OCI-LY1 (cell line): ENCODE measurements at regions not wholly inside any gene's neighbourhood (a gene's known extent, or its start where the extent isn't known, plus 50 kb on each side); places are given as distances from the start of the nearest gene placed in this dataset.

ENCODE experiments used
- H2AFZ ChIP-seq: fragments of 200-600 bp; sonication (generic), shearing (Covaris generic); 2 replicates; pipeline ENCODE4 v1.6.0; 2014; ENCODE audit warnings: antibody characterized with exemption, mild to moderate bottlenecking, low read length
- H3F3A ChIP-seq: fragments of 200-600 bp; sonication (generic), shearing (Covaris generic); 2 replicates; pipeline ENCODE4 v1.6.0; 2014; ENCODE audit warnings: mild to moderate bottlenecking, antibody characterized with exemption, low read length, moderate library complexity; ENCODE audit not compliant: insufficient read depth
- H3K27ac ChIP-seq: fragments of 200-600 bp; sonication (generic); 2 replicates; pipeline ENCODE4 v1.5.1; 2014; ENCODE audit warnings: low read length, mixed run types, mild to moderate bottlenecking, low read depth; ENCODE audit not compliant: poor library complexity, severe bottlenecking
- H3K27me3 ChIP-seq: fragments of 200-600 bp; sonication (generic); 2 replicates; pipeline ENCODE4 v1.6.0; 2014; ENCODE audit warnings: antibody characterized with exemption, mild to moderate bottlenecking, low read length, moderate library complexity; ENCODE audit not compliant: insufficient read depth
- H3K36me3 ChIP-seq: fragments of 200-600 bp; sonication (generic); 2 replicates; pipeline ENCODE4 v1.6.1; 2014; ENCODE audit warnings: mild to moderate bottlenecking, antibody characterized with exemption, low read length, moderate library complexity, mixed read lengths; ENCODE audit not compliant: insufficient read depth
- H3K4me1 ChIP-seq: fragments of 200-600 bp; sonication (generic); 2 replicates; pipeline ENCODE4 v1.5.1; 2014; ENCODE audit warnings: mild to moderate bottlenecking, low read length, moderate library complexity; ENCODE audit not compliant: insufficient read depth, severe bottlenecking
- H3K4me2 ChIP-seq: fragments of 200-600 bp; sonication (generic), shearing (Covaris generic); 2 replicates; pipeline ENCODE4 v1.6.1; 2014; ENCODE audit warnings: low read length
- H3K4me3 ChIP-seq: fragments of 200-600 bp; sonication (generic); 2 replicates; pipeline ENCODE4 v1.5.1; 2014; ENCODE audit warnings: low read length, low read depth, mild to moderate bottlenecking, mixed read lengths; ENCODE audit not compliant: poor library complexity, severe bottlenecking
- H3K79me2 ChIP-seq: fragments of 200-600 bp; shearing (Covaris generic); 2 replicates; pipeline ENCODE4 v1.6.1; 2016; ENCODE audit warnings: mixed run types, low read length, mixed read lengths; ENCODE audit not compliant: insufficient read depth
- H3K9ac ChIP-seq: fragments of 200-600 bp; sonication (generic), shearing (Covaris generic); 2 replicates; pipeline ENCODE4 v1.6.1; 2014; ENCODE audit warnings: mild to moderate bottlenecking, low read length, mixed read lengths
- H3K9me2 ChIP-seq: fragments of 200-600 bp; sonication (generic), shearing (Covaris generic); 2 replicates; pipeline ENCODE4 v1.6.1; 2014; ENCODE audit warnings: low read depth, mild to moderate bottlenecking, low read length, mixed read lengths
- H3K9me3 ChIP-seq: fragments of 200-600 bp; shearing (Covaris generic); 2 replicates; pipeline ENCODE4 v1.6.1; 2014; ENCODE audit warnings: low read length, mixed read lengths
- H4K20me1 ChIP-seq: fragments of 200-600 bp; sonication (generic), shearing (Covaris generic); 2 replicates; pipeline ENCODE4 v1.6.0; 2016; ENCODE audit warnings: mild to moderate bottlenecking, low read length; ENCODE audit not compliant: insufficient read depth
- EZH2 ChIP-seq: fragments of 200-600 bp; sonication (generic), shearing (Covaris generic); IDR thresholded peaks from 2 replicates; pipeline ENCODE4 v1.8.0; 2017; ENCODE audit warnings: borderline replicate concordance, mixed run types, mild to moderate bottlenecking, antibody characterized with exemption, low read length, moderate library complexity, mixed read lengths
- TF ChIP-seq, protein P1 (sequence below): fragments of 200-600 bp; sonication (generic), shearing (Covaris generic); IDR thresholded peaks from 2 replicates; pipeline ENCODE4 v1.5.1; 2017; ENCODE audit warnings: mild to moderate bottlenecking, antibody characterized with exemption, low read length, moderate library complexity, mixed read lengths

DNA sequence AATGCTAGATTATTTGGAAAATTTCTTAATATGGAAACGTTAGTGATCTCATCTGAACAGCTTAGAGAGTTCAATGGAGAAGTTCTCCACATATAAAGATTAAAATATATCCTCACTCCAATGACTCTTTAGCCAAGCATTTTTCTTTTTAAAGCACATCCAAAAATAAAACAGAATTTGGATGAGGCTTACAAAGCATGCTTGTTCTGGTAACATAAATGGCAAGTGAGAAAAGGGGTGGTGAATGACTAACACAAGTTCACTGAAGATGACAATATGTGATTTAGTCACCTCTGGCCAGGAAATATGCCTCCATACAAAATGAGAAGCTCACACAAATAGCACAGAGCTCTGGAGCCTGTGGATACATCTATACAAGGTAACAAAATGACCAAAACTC, 253.0 kb downstream of the PCDH20 start:
- H3K9me3 ChIP-seq: no peaks in the 10 kb centered on the region
- no peak overlapping the region for H3K4me3 ChIP-seq
- no peaks in the 10 kb centered on the region for H3K27me3 ChIP-seq
- no peaks in the 10 kb centered on the region for H3K9me2 ChIP-seq
- no peaks in the 10 kb centered on the region for H3F3A ChIP-seq
- no peaks in the 10 kb centered on the region for H4K20me1 ChIP-seq
- no peaks in the 10 kb centered on the region for H3K79me2 ChIP-seq
- H2AFZ ChIP-seq: no peak overlapping the region
- H3K4me2 ChIP-seq: no peak overlapping the region
- H3K27ac ChIP-seq: no peak overlapping the region
- H3K9ac ChIP-seq: no peak overlapping the region
- no peak for TF ChIP-seq EZH2
- TF ChIP-seq, protein P1, sequence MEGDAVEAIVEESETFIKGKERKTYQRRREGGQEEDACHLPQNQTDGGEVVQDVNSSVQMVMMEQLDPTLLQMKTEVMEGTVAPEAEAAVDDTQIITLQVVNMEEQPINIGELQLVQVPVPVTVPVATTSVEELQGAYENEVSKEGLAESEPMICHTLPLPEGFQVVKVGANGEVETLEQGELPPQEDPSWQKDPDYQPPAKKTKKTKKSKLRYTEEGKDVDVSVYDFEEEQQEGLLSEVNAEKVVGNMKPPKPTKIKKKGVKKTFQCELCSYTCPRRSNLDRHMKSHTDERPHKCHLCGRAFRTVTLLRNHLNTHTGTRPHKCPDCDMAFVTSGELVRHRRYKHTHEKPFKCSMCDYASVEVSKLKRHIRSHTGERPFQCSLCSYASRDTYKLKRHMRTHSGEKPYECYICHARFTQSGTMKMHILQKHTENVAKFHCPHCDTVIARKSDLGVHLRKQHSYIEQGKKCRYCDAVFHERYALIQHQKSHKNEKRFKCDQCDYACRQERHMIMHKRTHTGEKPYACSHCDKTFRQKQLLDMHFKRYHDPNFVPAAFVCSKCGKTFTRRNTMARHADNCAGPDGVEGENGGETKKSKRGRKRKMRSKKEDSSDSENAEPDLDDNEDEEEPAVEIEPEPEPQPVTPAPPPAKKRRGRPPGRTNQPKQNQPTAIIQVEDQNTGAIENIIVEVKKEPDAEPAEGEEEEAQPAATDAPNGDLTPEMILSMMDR: no peak
- H3K36me3 ChIP-seq: no peaks in the 10 kb centered on the region
- H3K4me1 ChIP-seq: no peaks in the 10 kb centered on the region

DNA sequence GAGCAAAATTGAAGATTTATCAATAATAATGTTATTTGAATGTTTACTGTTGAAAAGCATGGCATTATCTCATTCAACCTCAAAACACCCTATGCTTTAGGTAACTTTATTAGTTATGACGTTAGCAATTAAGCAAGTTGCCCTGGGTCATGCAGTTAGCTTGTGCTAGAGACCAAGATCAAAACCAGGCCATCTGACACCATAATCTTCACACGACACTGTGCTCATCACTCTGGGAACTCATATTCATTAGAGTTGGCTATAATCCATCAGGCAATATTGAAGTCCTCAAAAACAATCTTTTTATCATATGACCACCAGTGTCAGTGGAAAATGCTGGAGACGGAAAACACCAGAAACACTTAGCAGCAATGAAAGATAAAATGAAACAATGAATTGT, 253.5 kb downstream of the PCDH20 start:
- Histone ChIP-seq H4K20me1 (no peaks in the 10 kb centered on the region), H2AFZ (no peak overlapping the region), H3K4me1 (no peaks in the 10 kb centered on the region), H3K4me3 (no peak overlapping the region), H3K9ac (no peak overlapping the region), H3K36me3 (no peaks in the 10 kb centered on the region), H3K9me3 (no peaks in the 10 kb centered on the region), H3K27me3 (no peaks in the 10 kb centered on the region), H3F3A (no peaks in the 10 kb centered on the region), H3K79me2 (no peaks in the 10 kb centered on the region), H3K27ac (no peak overlapping the region), H3K9me2 (no peaks in the 10 kb centered on the region), H3K4me2 (no peak overlapping the region)
- TF ChIP-seq, protein P1: no peak
- no peak for TF ChIP-seq EZH2

DNA sequence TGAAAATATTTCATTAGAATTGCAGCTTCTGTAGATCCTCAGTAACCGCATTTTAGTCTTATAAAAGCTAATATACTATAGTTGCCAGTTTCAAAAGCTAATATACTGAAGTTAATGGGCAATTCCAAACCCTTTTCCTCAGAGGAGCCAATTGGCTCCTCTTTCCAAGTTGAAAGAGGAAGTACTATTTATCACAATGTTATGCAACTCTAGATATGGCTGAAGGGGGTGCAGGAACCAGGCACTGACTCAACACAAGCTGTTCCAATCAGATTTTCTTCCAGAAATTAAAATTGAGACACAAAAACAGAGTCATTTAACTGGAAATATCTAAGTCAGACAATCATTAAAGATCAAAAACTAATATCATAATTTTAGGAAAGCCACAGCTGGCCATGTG, 258.9 kb downstream of the PCDH20 start:
- H3K9me2 ChIP-seq: no peaks in the 10 kb centered on the region
- no peaks in the 10 kb centered on the region for H3K9me3 ChIP-seq
- H3K79me2 ChIP-seq: no peaks in the 10 kb centered on the region
- no peaks in the 10 kb centered on the region for H4K20me1 ChIP-seq
- H3K4me1 ChIP-seq: no peaks in the 10 kb centered on the region
- no peak overlapping the region for H3K27ac ChIP-seq
- no peak overlapping the region for H2AFZ ChIP-seq
- H3K4me3 ChIP-seq: no peak overlapping the region
- TF ChIP-seq EZH2: no peak
- TF ChIP-seq, protein P1: no peak
- no peaks in the 10 kb centered on the region for H3K36me3 ChIP-seq
- no peaks in the 10 kb centered on the region for H3K27me3 ChIP-seq
- no peaks in the 10 kb centered on the region for H3F3A ChIP-seq
- no peak overlapping the region for H3K9ac ChIP-seq
- no peak overlapping the region for H3K4me2 ChIP-seq
